B cell (primary cell): ENCODE measurements at regions not wholly inside any gene's neighbourhood (a gene's known extent, or its start where the extent isn't known, plus 50 kb on each side); places are given as distances from the start of the nearest gene placed in this dataset.

Source experiments
- ATAC-seq: fragments of 200-7000 bp; cut with Tn5 transposase; one replicate; pipeline ENCODE4 v1.10.0; 2021; ENCODE audit warnings: low read depth, mild to moderate bottlenecking, moderate number of reproducible peaks, moderate library complexity
- CTCF ChIA-PET: fragments of 350-600 bp; sonication (Branson Sonifier 250); formaldehyde crosslinking; loops from one replicate; lab custom pipeline; 2021; ENCODE audit warnings: antibody characterized with exemption, inconsistent platforms; lab: Charles Lee
- POLR2A ChIA-PET: fragments of 350-600 bp; sonication (Branson Sonifier 250); formaldehyde crosslinking; loops from one replicate; lab custom pipeline; 2021; ENCODE audit warnings: antibody characterized with exemption; lab: Charles Lee
- DNase-seq: peaks from one replicate; pipeline ENCODE4 v3.0.0; 2013
- H2AFZ ChIP-seq: 2 replicates; pipeline ENCODE4 v1.6.1; 2012; ENCODE audit warnings: mild to moderate bottlenecking, low read depth, low read length; ENCODE audit not compliant: insufficient read depth, poor library complexity, severe bottlenecking
- H3K27ac ChIP-seq, 2 donors: 1 replicate in 1 of 2; 2 replicates in 1 of 2; pipeline ENCODE4 v1.5.1; 2012 to 2013; ENCODE audit warnings: low read length in 2 of 2, mild to moderate bottlenecking in 2 of 2, moderate library complexity in 1 of 2
- H3K27me3 ChIP-seq, 4 experiments: fragments of 200-600 bp in 1 of 4; sonication (generic) in 1 of 4; replicated peaks in 1 of 4; 1 replicate in 2 of 4; 2 replicates in 2 of 4; pipeline versions ENCODE4 v1.6.1 to v1.7.0; 2013 to 2016; ENCODE audit warnings: low read length in 3 of 4, mild to moderate bottlenecking in 2 of 4, mixed read lengths in 1 of 4, moderate library complexity in 1 of 4; ENCODE audit not compliant: insufficient read depth in 4 of 4, control insufficient read depth in 3 of 4; ENCODE audit errors: control extremely low read depth in 1 of 4
- H3K36me3 ChIP-seq, 2 experiments: replicated peaks in 1 of 2; 1 replicate in 1 of 2; 2 replicates in 1 of 2; pipeline versions ENCODE4 v1.6.1 to v1.7.1; 2013; ENCODE audit warnings: low read length in 1 of 2; ENCODE audit not compliant: insufficient read depth in 2 of 2, control insufficient read depth in 1 of 2; ENCODE audit errors: control extremely low read depth in 1 of 2, extremely low read depth in 1 of 2
- H3K4me1 ChIP-seq, 2 donors: fragments of 200-600 bp in 1 of 2; sonication (generic) in 1 of 2; 1 replicate in 1 of 2; 2 replicates in 1 of 2; pipeline versions ENCODE4 v1.5.1 to v1.6.1; 2013 to 2017; ENCODE audit warnings: low read length in 2 of 2; ENCODE audit not compliant: control insufficient read depth in 2 of 2, insufficient read depth in 2 of 2
- H3K4me2 ChIP-seq: replicated peaks from 2 replicates; pipeline ENCODE3; 2012; ENCODE audit warnings: mild to moderate bottlenecking, low read depth, low read length; ENCODE audit not compliant: poor library complexity, severe bottlenecking
- H3K4me3 ChIP-seq, 5 experiments: fragments of 200-600 bp in 1 of 5; sonication (generic) in 1 of 5; 1 replicate in 3 of 5; 2 replicates in 2 of 5; pipeline versions ENCODE4 v1.5.1 to v1.7.0; 2011 to 2016; ENCODE audit warnings: low read length in 4 of 5, mild to moderate bottlenecking in 4 of 5, low read depth in 2 of 5, control low read depth in 1 of 5, moderate library complexity in 1 of 5; ENCODE audit not compliant: insufficient read depth in 1 of 5; ENCODE audit errors: control extremely low read depth in 1 of 5, extremely low read depth in 1 of 5
- H3K79me2 ChIP-seq: fragments of 200-600 bp; sonication (generic); one replicate; pipeline ENCODE4 v1.6.0; 2016; ENCODE audit warnings: low read length; ENCODE audit not compliant: control insufficient read depth, insufficient read depth
- H3K9ac ChIP-seq: fragments of 200-600 bp; sonication (generic); 2 replicates; pipeline ENCODE4 v1.6.1; 2017; ENCODE audit warnings: mild to moderate bottlenecking, low read length, moderate library complexity
- H3K9me3 ChIP-seq, 3 donors: one replicate each; pipeline versions ENCODE4 v1.6.1 to v1.7.1; 2013; ENCODE audit warnings: low read length in 2 of 3; ENCODE audit not compliant: control insufficient read depth in 2 of 3, insufficient read depth in 1 of 3; ENCODE audit errors: control extremely low read depth in 1 of 3
- H4K20me1 ChIP-seq: 2 replicates; pipeline ENCODE4 v1.6.0; 2012; ENCODE audit warnings: mild to moderate bottlenecking, low read length; ENCODE audit not compliant: insufficient read depth, control insufficient read depth, poor library complexity, severe bottlenecking
- H3K27ac Mint-ChIP-seq: one replicate; pipeline ENCODE4 v1.8.0; 2021; ENCODE audit warnings: mixed read lengths
- H3K27me3 Mint-ChIP-seq: one replicate; pipeline ENCODE4 v1.8.0; 2021; ENCODE audit warnings: mixed read lengths
- H3K4me1 Mint-ChIP-seq: one replicate; pipeline ENCODE4 v1.8.0; 2021; ENCODE audit warnings: mixed read lengths
- H3K4me3 Mint-ChIP-seq: one replicate; pipeline ENCODE4 v1.8.0; 2021; ENCODE audit warnings: mixed read lengths
- H3K9me3 Mint-ChIP-seq: one replicate; pipeline ENCODE4 v1.8.0; 2022; ENCODE audit warnings: mixed read lengths; ENCODE audit not compliant: insufficient read depth
- EZH2 ChIP-seq: IDR thresholded peaks from 2 replicates; pipeline ENCODE4 v1.6.1; 2012; ENCODE audit warnings: borderline replicate concordance, low read depth, mild to moderate bottlenecking, moderate library complexity, low read length; ENCODE audit not compliant: insufficient read depth, poor library complexity, severe bottlenecking
- WGBS: methylation state at CpG from one replicate; pipeline ENCODE4 v1.1.5; 2013; ENCODE audit warnings: missing lambda C conversion rate; ENCODE audit not compliant: insufficient coverage; 5-methylcytosine and 5-hydroxymethylcytosine counted together
- intact Hi-C: fragments of 100-400 bp; cut with micrococcal nuclease; formaldehyde crosslinking; loops from one replicate; pipeline ENCODE4 v1.10.0; 2022
- TF ChIP-seq, protein P1 (sequence below): fragments of 200-600 bp; IDR thresholded peaks from one replicate; pipeline ENCODE4 v1.8.0; 2022; ENCODE audit warnings: antibody characterized with exemption, mild to moderate bottlenecking

DNA sequence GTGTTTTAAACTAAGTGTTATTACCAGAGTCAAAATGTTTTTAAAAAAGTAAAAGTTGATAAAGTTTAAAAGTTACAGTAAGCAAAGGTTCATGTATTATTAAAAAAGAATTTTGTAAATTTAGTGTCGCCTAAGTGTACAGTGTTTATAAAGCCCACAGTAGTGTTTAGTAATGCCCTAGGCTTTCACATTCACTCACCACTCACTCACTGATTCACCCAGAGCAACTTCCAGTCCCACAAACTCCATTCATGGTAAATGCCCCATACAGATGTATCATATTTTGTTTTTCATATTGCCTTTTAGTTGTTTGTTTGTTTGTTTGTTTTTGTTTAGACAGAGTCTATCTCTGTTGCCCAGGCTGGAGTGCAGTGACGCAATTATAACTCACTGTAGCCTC lies 353.8 kb upstream of the PTBP2 start:
- H3K27ac Mint-ChIP-seq, result no peak overlapping the region
- Histone ChIP-seq H4K20me1 (no peaks in the 10 kb centered on the region), H3K36me3 (no peaks in the 10 kb centered on the region), H3K27ac (no peak overlapping the region), H3K4me3 (no peak overlapping the region), H2AFZ (no peak overlapping the region), H3K9ac (no peak overlapping the region), H3K9me3 (peaks cover 0 to 2% (median 0%) of the 10 kb centered on the region in 3 donors), H3K4me1 (no peaks in the 10 kb centered on the region), H3K79me2 (no peaks in the 10 kb centered on the region), H3K4me2 (no peak overlapping the region), H3K27me3 (no peaks in the 10 kb centered on the region)
- no peak for TF ChIP-seq EZH2
- TF ChIP-seq, protein P1, sequence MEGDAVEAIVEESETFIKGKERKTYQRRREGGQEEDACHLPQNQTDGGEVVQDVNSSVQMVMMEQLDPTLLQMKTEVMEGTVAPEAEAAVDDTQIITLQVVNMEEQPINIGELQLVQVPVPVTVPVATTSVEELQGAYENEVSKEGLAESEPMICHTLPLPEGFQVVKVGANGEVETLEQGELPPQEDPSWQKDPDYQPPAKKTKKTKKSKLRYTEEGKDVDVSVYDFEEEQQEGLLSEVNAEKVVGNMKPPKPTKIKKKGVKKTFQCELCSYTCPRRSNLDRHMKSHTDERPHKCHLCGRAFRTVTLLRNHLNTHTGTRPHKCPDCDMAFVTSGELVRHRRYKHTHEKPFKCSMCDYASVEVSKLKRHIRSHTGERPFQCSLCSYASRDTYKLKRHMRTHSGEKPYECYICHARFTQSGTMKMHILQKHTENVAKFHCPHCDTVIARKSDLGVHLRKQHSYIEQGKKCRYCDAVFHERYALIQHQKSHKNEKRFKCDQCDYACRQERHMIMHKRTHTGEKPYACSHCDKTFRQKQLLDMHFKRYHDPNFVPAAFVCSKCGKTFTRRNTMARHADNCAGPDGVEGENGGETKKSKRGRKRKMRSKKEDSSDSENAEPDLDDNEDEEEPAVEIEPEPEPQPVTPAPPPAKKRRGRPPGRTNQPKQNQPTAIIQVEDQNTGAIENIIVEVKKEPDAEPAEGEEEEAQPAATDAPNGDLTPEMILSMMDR, result no peak
- ChIA-PET CTCF (no interaction called here), POLR2A (no interaction called here)
- 83% methylated on average over 1 of the region's 2 CpGs for WGBS
- H3K9me3 Mint-ChIP-seq, result no peaks in the 10 kb centered on the region
- H3K27me3 Mint-ChIP-seq, result no peaks in the 10 kb centered on the region
- H3K4me3 Mint-ChIP-seq, result no peak overlapping the region
- no peaks in the 10 kb centered on the region for H3K4me1 Mint-ChIP-seq
- DNase-seq, result no peak
- intact Hi-C loops, result no loop called here
- no peak for ATAC-seq

GRCh38 chr1:96370757-96371156 lies 350.8 kb upstream of the PTBP2 start:
- WGBS, result 60% methylated on average over 1 of the region's 5 CpGs
- ATAC-seq (no peak), DNase-seq (no peak)
- no peaks in the 10 kb centered on the region for H3K4me1 ChIP-seq
- ChIA-PET POLR2A (no interaction called here), CTCF (no interaction called here)
- H3K36me3 ChIP-seq, result no peaks in the 10 kb centered on the region
- H3K27ac ChIP-seq, result no peak overlapping the region
- Mint-ChIP-seq H3K9me3 (no peaks in the 10 kb centered on the region), H3K4me3 (no peak overlapping the region), H3K4me1 (no peaks in the 10 kb centered on the region), H3K27ac (no peak overlapping the region), H3K27me3 (no peaks in the 10 kb centered on the region)
- no peaks in the 10 kb centered on the region for H3K79me2 ChIP-seq
- H3K4me3 ChIP-seq, result no peak overlapping the region
- H3K27me3 ChIP-seq, result no peaks in the 10 kb centered on the region
- no peak overlapping the region for H2AFZ ChIP-seq
- no peak overlapping the region for H3K4me2 ChIP-seq
- H3K9ac ChIP-seq, result no peak overlapping the region
- intact Hi-C loops, result no loop called here
- peaks cover 0 to 2% (median 0%) of the 10 kb centered on the region in 3 donors for H3K9me3 ChIP-seq
- no peak for TF ChIP-seq EZH2
- TF ChIP-seq, protein P1, result no peak
- no peaks in the 10 kb centered on the region for H4K20me1 ChIP-seq
